H1 (cell line): ENCODE measurements at regions not wholly inside any gene's neighbourhood (a gene's known extent, or its start where the extent isn't known, plus 50 kb on each side); places are given as distances from the start of the nearest gene placed in this dataset.

Experiments used
- CTCF ChIA-PET: fragments of 300-600 bp; sonication (Branson Sonifier 250); formaldehyde crosslinking; loops from one replicate; lab custom pipeline; 2021; ENCODE audit not compliant: partially characterized antibody; lab: Charles Lee
- POLR2A ChIA-PET: fragments of 300-600 bp; sonication (Branson Sonifier 250); formaldehyde crosslinking; loops from one replicate; lab custom pipeline; 2021; ENCODE audit warnings: inconsistent platforms; ENCODE audit not compliant: partially characterized antibody; lab: Charles Lee
- DNase-seq, 2 experiments: peaks; one replicate each; pipeline versions ENCODE4 v3.0.0 to v3.0.0-alpha.2; 2010 to 2022; ENCODE audit warnings: low spot score in 2 of 2, low read depth in 1 of 2, mixed read lengths in 1 of 2
- FAIRE-seq: peaks from 2 replicates; lab custom pipeline; 2011; peaks lifted over from hg19 to GRCh38; lab: Jason Lieb, UNC
- H2AFZ ChIP-seq: 2 replicates; pipeline ENCODE4 v1.8.1; 2012; ENCODE audit warnings: low read length, inconsistent platforms
- H2AK5ac ChIP-seq: 2 replicates; pipeline ENCODE4 v1.6.1; 2013; ENCODE audit warnings: low read depth, low read length
- H2BK120ac ChIP-seq: replicated peaks from 2 replicates; pipeline ENCODE3; 2013; ENCODE audit warnings: low read depth, low read length, inconsistent platforms
- H2BK12ac ChIP-seq: 2 replicates; pipeline ENCODE4 v1.6.1; 2013; ENCODE audit warnings: low read depth, low read length
- H2BK15ac ChIP-seq: 2 replicates; pipeline ENCODE4 v1.6.1; 2013; ENCODE audit warnings: low read length
- H2BK20ac ChIP-seq: 2 replicates; pipeline ENCODE4 v1.6.1; 2013; ENCODE audit warnings: low read length
- H2BK5ac ChIP-seq: 2 replicates; pipeline ENCODE4 v1.6.1; 2013; ENCODE audit warnings: low read depth, low read length
- H3K14ac ChIP-seq: 2 replicates; pipeline ENCODE4 v1.6.1; 2013; ENCODE audit warnings: inconsistent platforms; ENCODE audit not compliant: insufficient read length
- H3K18ac ChIP-seq: 2 replicates; pipeline ENCODE4 v1.6.1; 2013; ENCODE audit warnings: low read length; ENCODE audit errors: extremely low read depth
- H3K23ac ChIP-seq: 2 replicates; pipeline ENCODE4 v1.6.1; 2013; ENCODE audit warnings: inconsistent platforms; ENCODE audit not compliant: insufficient read length
- H3K23me2 ChIP-seq: 2 replicates; pipeline ENCODE4 v1.6.1; 2013; ENCODE audit warnings: low read depth, low read length
- H3K27ac ChIP-seq: 2 replicates; pipeline ENCODE4 v1.6.1; 2011; ENCODE audit warnings: low read depth, low read length, inconsistent platforms
- H3K27me3 ChIP-seq, 4 experiments: replicated peaks in 1 of 4; 1 replicate in 1 of 4; 2 replicates in 3 of 4; pipeline versions ENCODE4 v1.6.1 to v1.8.1; 2011 to 2013; ENCODE audit warnings: low read length in 3 of 4, mild to moderate bottlenecking in 3 of 4, inconsistent platforms in 2 of 4, mixed read lengths in 2 of 4, moderate library complexity in 1 of 4; ENCODE audit not compliant: control insufficient read depth in 3 of 4, insufficient read depth in 3 of 4; ENCODE audit errors: extremely low read depth in 1 of 4
- H3K36me3 ChIP-seq, 4 experiments: 2 replicates each; pipeline versions ENCODE4 v1.6.1 to v1.8.1; 2011 to 2013; ENCODE audit warnings: mild to moderate bottlenecking in 4 of 4, low read length in 3 of 4, moderate library complexity in 2 of 4, control low read depth in 1 of 4, inconsistent platforms in 1 of 4; ENCODE audit not compliant: insufficient read depth in 4 of 4, control insufficient read depth in 2 of 4
- H3K4ac ChIP-seq: replicated peaks from 2 replicates; pipeline ENCODE3; 2013; ENCODE audit warnings: low read length, low read depth, mixed read lengths, inconsistent platforms; ENCODE audit not compliant: insufficient read length
- H3K4me1 ChIP-seq, 4 experiments: replicated peaks in 1 of 4; 1 replicate in 1 of 4; 2 replicates in 3 of 4; pipeline versions ENCODE4 v1.6.1 to v1.8.1; 2011 to 2013; ENCODE audit warnings: low read length in 3 of 4, inconsistent platforms in 2 of 4, mixed read lengths in 1 of 4; ENCODE audit not compliant: insufficient read depth in 4 of 4, control insufficient read depth in 3 of 4
- H3K4me2 ChIP-seq, 2 experiments: 2 replicates each; pipeline versions ENCODE4 v1.6.1 to v1.8.1; 2011 to 2013; ENCODE audit warnings: low read depth in 2 of 2, low read length in 2 of 2, control low read depth in 1 of 2, inconsistent platforms in 1 of 2, mild to moderate bottlenecking in 1 of 2; ENCODE audit not compliant: insufficient read depth in 1 of 2
- H3K4me3 ChIP-seq, 4 experiments: fragments of 200-600, 300-600 bp in 1 of 4; sonication (generic), shearing (Covaris generic), sonication (Bioruptor Twin) in 1 of 4; 2 replicates each; pipeline versions ENCODE4 v1.5.1 to v1.8.1; 2011 to 2016; ENCODE audit warnings: low read length in 4 of 4, low read depth in 3 of 4, control low read depth in 2 of 4, inconsistent platforms in 2 of 4, mild to moderate bottlenecking in 2 of 4, mixed read lengths in 1 of 4, moderate library complexity in 1 of 4; ENCODE audit not compliant: insufficient read depth in 2 of 4; ENCODE audit errors: extremely low read depth in 1 of 4
- H3K56ac ChIP-seq: replicated peaks from 2 replicates; pipeline ENCODE3; 2013; ENCODE audit warnings: low read depth, mild to moderate bottlenecking, mixed read lengths, low read length, inconsistent platforms; ENCODE audit not compliant: insufficient read length
- H3K79me1 ChIP-seq: 2 replicates; pipeline ENCODE4 v1.6.1; 2013; ENCODE audit warnings: low read depth, low read length, control low read depth
- H3K79me2 ChIP-seq, 2 experiments: 2 replicates each; pipeline versions ENCODE4 v1.6.1 to v1.8.1; 2012 to 2013; ENCODE audit warnings: low read length in 2 of 2, mild to moderate bottlenecking in 2 of 2, inconsistent platforms in 1 of 2; ENCODE audit not compliant: insufficient read depth in 2 of 2, control insufficient read depth in 1 of 2
- H3K9ac ChIP-seq, 4 experiments: replicated peaks in 1 of 4; 1 replicate in 1 of 4; 2 replicates in 3 of 4; pipeline versions ENCODE4 v1.6.1 to v1.8.1; 2011 to 2013; ENCODE audit warnings: low read depth in 3 of 4, low read length in 3 of 4, control low read depth in 2 of 4, mild to moderate bottlenecking in 2 of 4, moderate library complexity in 2 of 4, inconsistent platforms in 1 of 4; ENCODE audit errors: extremely low read depth in 1 of 4
- H3K9me3 ChIP-seq, 2 experiments: 2 replicates each; pipeline versions ENCODE4 v1.6.1 to v1.8.1; 2012 to 2013; ENCODE audit warnings: mild to moderate bottlenecking in 2 of 2, moderate library complexity in 2 of 2, control low read depth in 1 of 2, inconsistent platforms in 1 of 2, low read depth in 1 of 2, low read length in 1 of 2, mixed read lengths in 1 of 2; ENCODE audit not compliant: insufficient read depth in 2 of 2
- H4K20me1 ChIP-seq, 2 experiments: replicated peaks in 1 of 2; 2 replicates each; pipeline versions ENCODE3 to v1.8.1; 2011 to 2013; ENCODE audit warnings: inconsistent platforms in 2 of 2, low read length in 2 of 2, mild to moderate bottlenecking in 1 of 2; ENCODE audit not compliant: insufficient read depth in 2 of 2, control insufficient read depth in 1 of 2
- H4K5ac ChIP-seq: 2 replicates; pipeline ENCODE4 v1.6.1; 2013; ENCODE audit warnings: low read length, low read depth, mixed read lengths, inconsistent platforms; ENCODE audit not compliant: insufficient read length
- H4K8ac ChIP-seq: 2 replicates; pipeline ENCODE4 v1.8.0; 2013; ENCODE audit warnings: mild to moderate bottlenecking, moderate library complexity, low read length, inconsistent platforms; ENCODE audit not compliant: insufficient read depth; ENCODE audit errors: extremely low read depth
- H4K91ac ChIP-seq: replicated peaks from 2 replicates; pipeline ENCODE3; 2013; ENCODE audit warnings: low read length, mixed read lengths, inconsistent platforms; ENCODE audit not compliant: insufficient read length
- PHF8 ChIP-seq: fragments of 200-600 bp; sonication (generic); conservative IDR thresholded peaks from 2 replicates; pipeline ENCODE4 v1.7.1; 2012; ENCODE audit warnings: low read depth, mild to moderate bottlenecking, inconsistent platforms, low read length, moderate library complexity
- WGBS, 2 experiments: shearing (Covaris generic) in 1 of 2; methylation state at CpG; one replicate each; pipeline versions ENCODE4 v1.1.6 to v1.1.7; 2013 to 2015; ENCODE audit warnings: low lambda C conversion rate in 2 of 2, mixed read lengths in 2 of 2, inconsistent platforms in 1 of 2, low coverage in 1 of 2, missing lambda C conversion rate in 1 of 2; ENCODE audit not compliant: insufficient replicate concordance in 2 of 2, insufficient coverage in 1 of 2, insufficient read length in 1 of 2; ENCODE audit errors: extremely low coverage in 1 of 2, missing lambda C conversion rate in 1 of 2; 5-methylcytosine and 5-hydroxymethylcytosine counted together
- TF ChIP-seq, protein P1 (sequence below): IDR thresholded peaks from 2 replicates; pipeline ENCODE4 v1.6.1; 2012; ENCODE audit warnings: low read length, inconsistent platforms

- Histone ChIP-seq H3K9me3 (no peaks in the 10 kb centered on the region), H2AFZ (no peak overlapping the region), H3K14ac (no peak overlapping the region), H2BK5ac (no peak overlapping the region), H4K5ac (no peak overlapping the region), H3K4ac (no peak overlapping the region), H2BK20ac (no peak overlapping the region), H2BK15ac (no peak overlapping the region), H4K91ac (no peak overlapping the region), H3K56ac (no peak overlapping the region), H3K27me3 (no peaks in the 10 kb centered on the region), H3K79me2 (no peaks in the 10 kb centered on the region), H3K4me1 (no peaks in the 10 kb centered on the region), H2AK5ac (no peak overlapping the region), H3K23ac (no peak overlapping the region), H3K9ac (no peak overlapping the region), H2BK12ac (no peak overlapping the region), H3K36me3 (no peaks in the 10 kb centered on the region), H4K20me1 (no peaks in the 10 kb centered on the region), H3K4me3 (no peak overlapping the region), H3K4me2 (no peak overlapping the region), H4K8ac (no peak overlapping the region), H3K79me1 (no peaks in the 10 kb centered on the region), H3K18ac (no peak overlapping the region), H3K27ac (no peak overlapping the region), H2BK120ac (no peak overlapping the region), H3K23me2 (no peaks in the 10 kb centered on the region)
- CTCF ChIA-PET = no interaction called here
- FAIRE-seq (no peak), DNase-seq (no peak)
- POLR2A ChIA-PET = no interaction called here
- 88% methylated on average over 4 of the region's 4 CpGs; no CpG with 5 or more reads in 1 of the 2 experiments for WGBS, 2 experiments
- no peak for TF ChIP-seq PHF8
- TF ChIP-seq, protein P1, sequence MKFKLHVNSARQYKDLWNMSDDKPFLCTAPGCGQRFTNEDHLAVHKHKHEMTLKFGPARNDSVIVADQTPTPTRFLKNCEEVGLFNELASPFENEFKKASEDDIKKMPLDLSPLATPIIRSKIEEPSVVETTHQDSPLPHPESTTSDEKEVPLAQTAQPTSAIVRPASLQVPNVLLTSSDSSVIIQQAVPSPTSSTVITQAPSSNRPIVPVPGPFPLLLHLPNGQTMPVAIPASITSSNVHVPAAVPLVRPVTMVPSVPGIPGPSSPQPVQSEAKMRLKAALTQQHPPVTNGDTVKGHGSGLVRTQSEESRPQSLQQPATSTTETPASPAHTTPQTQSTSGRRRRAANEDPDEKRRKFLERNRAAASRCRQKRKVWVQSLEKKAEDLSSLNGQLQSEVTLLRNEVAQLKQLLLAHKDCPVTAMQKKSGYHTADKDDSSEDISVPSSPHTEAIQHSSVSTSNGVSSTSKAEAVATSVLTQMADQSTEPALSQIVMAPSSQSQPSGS = no peak
Observed at GRCh38 chr4:108322497-108322896, 153.8 kb upstream of the LEF1 start.
